H9 (cell line): ENCODE measurements at regions not wholly inside any gene's neighbourhood (a gene's known extent, or its start where the extent isn't known, plus 50 kb on each side); places are given as distances from the start of the nearest gene placed in this dataset.

ENCODE experiments used
- DNase-seq: peaks from one replicate; pipeline ENCODE4 v3.0.0-alpha.2; 2017
- H2AFZ ChIP-seq: one replicate; pipeline ENCODE4 v1.6.1; 2013; ENCODE audit warnings: mild to moderate bottlenecking, low read length, control low read depth, moderate library complexity
- H2AK5ac ChIP-seq: 2 replicates; pipeline ENCODE4 v1.6.1; 2013; ENCODE audit warnings: low read length, control low read depth, mixed read lengths; ENCODE audit not compliant: insufficient read length
- H2BK120ac ChIP-seq: one replicate; pipeline ENCODE4 v1.6.1; 2013; ENCODE audit warnings: low read depth, mild to moderate bottlenecking, low read length, control low read depth, inconsistent platforms; ENCODE audit not compliant: poor library complexity, severe bottlenecking
- H2BK12ac ChIP-seq: 2 replicates; pipeline ENCODE4 v1.6.1; 2013; ENCODE audit warnings: low read length, control low read depth, mixed read lengths, low read depth; ENCODE audit not compliant: insufficient read length
- H2BK15ac ChIP-seq: 2 replicates; pipeline ENCODE4 v1.6.1; 2013; ENCODE audit warnings: low read depth, low read length, control low read depth
- H2BK20ac ChIP-seq: one replicate; pipeline ENCODE4 v1.6.1; 2013; ENCODE audit warnings: low read depth, mild to moderate bottlenecking, low read length, control low read depth, inconsistent platforms; ENCODE audit not compliant: poor library complexity, severe bottlenecking
- H2BK5ac ChIP-seq: 2 replicates; pipeline ENCODE4 v1.6.1; 2013; ENCODE audit warnings: low read length, control low read depth, mixed read lengths; ENCODE audit not compliant: insufficient read length
- H3K14ac ChIP-seq: 2 replicates; pipeline ENCODE4 v1.6.1; 2013; ENCODE audit warnings: low read length, control low read depth; ENCODE audit not compliant: insufficient read depth
- H3K18ac ChIP-seq: 2 replicates; pipeline ENCODE4 v1.6.1; 2013; ENCODE audit warnings: low read depth, mild to moderate bottlenecking, mixed read lengths, low read length, control low read depth; ENCODE audit not compliant: insufficient read length
- H3K23ac ChIP-seq: 2 replicates; pipeline ENCODE4 v1.6.1; 2013; ENCODE audit warnings: low read length, control low read depth, mixed read lengths, low read depth; ENCODE audit not compliant: insufficient read length
- H3K23me2 ChIP-seq: 2 replicates; pipeline ENCODE4 v1.6.1; 2013; ENCODE audit warnings: low read depth, mild to moderate bottlenecking, mixed read lengths, low read length, control low read depth; ENCODE audit not compliant: insufficient read length, poor library complexity, severe bottlenecking
- H3K27ac ChIP-seq: 2 replicates; pipeline ENCODE4 v1.5.1; 2013; ENCODE audit warnings: low read length, control low read depth, mixed read lengths, low read depth; ENCODE audit not compliant: insufficient read length
- H3K27me3 ChIP-seq: 2 replicates; pipeline ENCODE4 v1.6.1; 2013; ENCODE audit warnings: low read length, control low read depth, inconsistent platforms; ENCODE audit not compliant: insufficient read depth
- H3K4ac ChIP-seq: 2 replicates; pipeline ENCODE4 v1.6.1; 2013; ENCODE audit warnings: low read depth, mild to moderate bottlenecking, control low read depth, inconsistent platforms, low read length, moderate library complexity
- H3K4me1 ChIP-seq: 2 replicates; pipeline ENCODE4 v1.6.1; 2013; ENCODE audit warnings: low read length, control low read depth, inconsistent platforms; ENCODE audit not compliant: insufficient read depth
- H3K4me2 ChIP-seq: 2 replicates; pipeline ENCODE4 v1.6.1; 2013; ENCODE audit warnings: low read length, control low read depth, mixed read lengths; ENCODE audit not compliant: insufficient read length, insufficient read depth
- H3K56ac ChIP-seq: 2 replicates; pipeline ENCODE4 v1.6.1; 2013; ENCODE audit warnings: low read depth, mild to moderate bottlenecking, mixed read lengths, low read length, control low read depth; ENCODE audit not compliant: insufficient read length
- H3K79me1 ChIP-seq: 2 replicates; pipeline ENCODE4 v1.6.1; 2013; ENCODE audit warnings: low read depth, mild to moderate bottlenecking, moderate library complexity, low read length, control low read depth, inconsistent platforms; ENCODE audit not compliant: insufficient read depth, poor library complexity, severe bottlenecking
- H3K79me2 ChIP-seq: 2 replicates; pipeline ENCODE4 v1.6.1; 2013; ENCODE audit warnings: low read length, control low read depth, inconsistent platforms; ENCODE audit not compliant: insufficient read depth
- H3K9ac ChIP-seq: 2 replicates; pipeline ENCODE4 v1.6.1; 2013; ENCODE audit warnings: low read length, control low read depth, mixed read lengths; ENCODE audit not compliant: insufficient read length; ENCODE audit errors: extremely low read depth
- H3K9me3 ChIP-seq: one replicate; pipeline ENCODE4 v1.6.1; 2013; ENCODE audit warnings: low read depth, low read length, inconsistent platforms; ENCODE audit not compliant: control insufficient read depth
- H3T11ph ChIP-seq: one replicate; pipeline ENCODE4 v1.6.1; 2013; ENCODE audit warnings: mild to moderate bottlenecking, low read length, control low read depth, inconsistent platforms
- H4K20me1 ChIP-seq: one replicate; pipeline ENCODE4 v1.6.1; 2013; ENCODE audit not compliant: control insufficient read depth, insufficient read length, insufficient read depth
- H4K5ac ChIP-seq: 2 replicates; pipeline ENCODE4 v1.6.1; 2013; ENCODE audit warnings: low read depth, mild to moderate bottlenecking, mixed read lengths, low read length, control low read depth; ENCODE audit not compliant: insufficient read length
- H4K8ac ChIP-seq: replicated peaks from 2 replicates; pipeline ENCODE4 v1.6.1; 2013; ENCODE audit warnings: low read length, control low read depth, mixed read lengths, low read depth; ENCODE audit not compliant: insufficient read length
- H4K91ac ChIP-seq: 2 replicates; pipeline ENCODE4 v1.6.1; 2013; ENCODE audit warnings: low read depth, mild to moderate bottlenecking, moderate library complexity, mixed read lengths, low read length, control low read depth; ENCODE audit not compliant: insufficient read length
- H3K27ac Mint-ChIP-seq, 3 experiments: 2 replicates in 2 of 3; 3 replicates in 1 of 3; pipeline ENCODE4 v1.8.0; 2020 to 2021; ENCODE audit warnings: mixed read lengths in 3 of 3, mild to moderate bottlenecking in 1 of 3, moderate library complexity in 1 of 3
- H3K27me3 Mint-ChIP-seq: 2 replicates; pipeline ENCODE4 v1.8.0; 2021; ENCODE audit warnings: low read depth, mild to moderate bottlenecking, moderate library complexity, mixed read lengths
- H3K36me3 Mint-ChIP-seq, 3 experiments: 2 replicates in 2 of 3; 3 replicates in 1 of 3; pipeline ENCODE4 v1.8.0; 2020 to 2021; ENCODE audit warnings: low read depth in 3 of 3, mixed read lengths in 3 of 3; ENCODE audit not compliant: insufficient read depth in 1 of 3
- H3K4me1 Mint-ChIP-seq, 2 experiments: 2 replicates each; pipeline ENCODE4 v1.8.0; 2020; ENCODE audit warnings: mixed read lengths in 2 of 2
- H3K4me3 Mint-ChIP-seq, 2 experiments: 2 replicates in 1 of 2; 3 replicates in 1 of 2; pipeline ENCODE4 v1.8.0; 2020 to 2021; ENCODE audit warnings: mild to moderate bottlenecking in 2 of 2, mixed read lengths in 2 of 2, moderate library complexity in 1 of 2
- H3K9me3 Mint-ChIP-seq, 2 experiments: 2 replicates in 1 of 2; 3 replicates in 1 of 2; pipeline ENCODE4 v1.8.0; 2020; ENCODE audit warnings: mild to moderate bottlenecking in 2 of 2, mixed read lengths in 2 of 2, moderate library complexity in 1 of 2
- WGBS: extraction: QIAGEN DNeasy Blood & Tissue Kit; methylation state at CpG from one replicate; pipeline ENCODE4 v1.1.7; 2013; ENCODE audit warnings: missing lambda C conversion rate, low lambda C conversion rate, mixed read lengths; ENCODE audit not compliant: insufficient read length; ENCODE audit errors: extremely low coverage; 5-methylcytosine and 5-hydroxymethylcytosine counted together
- TF ChIP-seq, protein P1 (sequence below): fragments of 200-600 bp; sonication (generic); conservative IDR thresholded peaks from 3 replicates; pipeline ENCODE4 v1.8.0; 2021; ENCODE audit warnings: antibody characterized with exemption, mild to moderate bottlenecking

DNA sequence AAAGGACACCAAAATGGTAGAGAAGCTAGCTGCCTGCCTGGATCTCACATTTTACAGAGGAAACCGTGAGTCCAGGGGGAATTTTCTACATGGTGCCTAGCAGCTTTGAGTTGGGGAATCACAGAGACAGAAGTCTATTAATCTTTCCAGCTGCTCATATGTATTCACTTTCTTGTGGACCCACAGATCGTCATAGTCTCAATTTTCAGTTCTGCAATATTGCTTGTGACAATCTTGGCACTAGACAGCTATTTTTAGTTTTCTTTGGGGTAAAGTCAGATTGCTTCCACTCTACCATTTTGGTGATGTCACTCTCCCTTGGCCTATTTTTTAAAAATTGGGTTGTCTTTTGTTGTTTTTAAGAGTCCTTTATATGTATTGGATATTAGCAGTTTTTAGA, 233.4 kb upstream of the STK26 start:
- Histone ChIP-seq H2BK5ac (no peak overlapping the region), H3K56ac (no peak overlapping the region), H3K14ac (no peak overlapping the region), H2AK5ac (no peak overlapping the region), H2AFZ (no peak overlapping the region), H2BK20ac (no peak overlapping the region), H3K23ac (no peak overlapping the region), H3K79me1 (no peaks in the 10 kb centered on the region), H3K4me2 (no peak overlapping the region), H3K79me2 (no peaks in the 10 kb centered on the region), H3K4me1 (no peaks in the 10 kb centered on the region), H4K20me1 (no peaks in the 10 kb centered on the region), H3K18ac (no peak overlapping the region), H4K8ac (no peak overlapping the region), H3K9me3 (no peaks in the 10 kb centered on the region), H3K23me2 (no peaks in the 10 kb centered on the region), H3K4ac (no peak overlapping the region), H3K9ac (no peak overlapping the region), H3T11ph (no peak overlapping the region), H2BK12ac (no peak overlapping the region), H3K27ac (no peak overlapping the region), H2BK15ac (no peak overlapping the region), H2BK120ac (no peak overlapping the region), H3K27me3 (no peaks in the 10 kb centered on the region), H4K91ac (no peak overlapping the region), H4K5ac (no peak overlapping the region)
- DNase-seq = no peak
- Mint-ChIP-seq H3K4me3 (no peak overlapping the region), H3K36me3 (peaks cover 77 to 98% (median 93%) of the 10 kb centered on the region in 3 experiments), H3K4me1 (no peaks in the 10 kb centered on the region), H3K9me3 (peaks cover 0 to 8% of the 10 kb centered on the region in 2 experiments; a peak in 3 of 5 replicates), H3K27ac (peak overlapping the region in 1 of 3 experiments; percentile 32; a peak in 1 of 7 replicates), H3K27me3 (no peaks in the 10 kb centered on the region)
- WGBS = no CpG with 5 or more reads among the region's 2 CpGs
- TF ChIP-seq, protein P1, sequence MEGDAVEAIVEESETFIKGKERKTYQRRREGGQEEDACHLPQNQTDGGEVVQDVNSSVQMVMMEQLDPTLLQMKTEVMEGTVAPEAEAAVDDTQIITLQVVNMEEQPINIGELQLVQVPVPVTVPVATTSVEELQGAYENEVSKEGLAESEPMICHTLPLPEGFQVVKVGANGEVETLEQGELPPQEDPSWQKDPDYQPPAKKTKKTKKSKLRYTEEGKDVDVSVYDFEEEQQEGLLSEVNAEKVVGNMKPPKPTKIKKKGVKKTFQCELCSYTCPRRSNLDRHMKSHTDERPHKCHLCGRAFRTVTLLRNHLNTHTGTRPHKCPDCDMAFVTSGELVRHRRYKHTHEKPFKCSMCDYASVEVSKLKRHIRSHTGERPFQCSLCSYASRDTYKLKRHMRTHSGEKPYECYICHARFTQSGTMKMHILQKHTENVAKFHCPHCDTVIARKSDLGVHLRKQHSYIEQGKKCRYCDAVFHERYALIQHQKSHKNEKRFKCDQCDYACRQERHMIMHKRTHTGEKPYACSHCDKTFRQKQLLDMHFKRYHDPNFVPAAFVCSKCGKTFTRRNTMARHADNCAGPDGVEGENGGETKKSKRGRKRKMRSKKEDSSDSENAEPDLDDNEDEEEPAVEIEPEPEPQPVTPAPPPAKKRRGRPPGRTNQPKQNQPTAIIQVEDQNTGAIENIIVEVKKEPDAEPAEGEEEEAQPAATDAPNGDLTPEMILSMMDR = no peak
